GM12872 (cell line): ENCODE measurements at regions not wholly inside any gene's neighbourhood (a gene's known extent, or its start where the extent isn't known, plus 50 kb on each side); places are given as distances from the start of the nearest gene placed in this dataset.

Experiments
- TF ChIP-seq, protein P1 (sequence below): IDR thresholded peaks from 3 replicates; pipeline ENCODE4 v1.5.1; 2011; ENCODE audit warnings: low read depth, mild to moderate bottlenecking, low read length, moderate library complexity; ENCODE audit not compliant: insufficient read depth

DNA sequence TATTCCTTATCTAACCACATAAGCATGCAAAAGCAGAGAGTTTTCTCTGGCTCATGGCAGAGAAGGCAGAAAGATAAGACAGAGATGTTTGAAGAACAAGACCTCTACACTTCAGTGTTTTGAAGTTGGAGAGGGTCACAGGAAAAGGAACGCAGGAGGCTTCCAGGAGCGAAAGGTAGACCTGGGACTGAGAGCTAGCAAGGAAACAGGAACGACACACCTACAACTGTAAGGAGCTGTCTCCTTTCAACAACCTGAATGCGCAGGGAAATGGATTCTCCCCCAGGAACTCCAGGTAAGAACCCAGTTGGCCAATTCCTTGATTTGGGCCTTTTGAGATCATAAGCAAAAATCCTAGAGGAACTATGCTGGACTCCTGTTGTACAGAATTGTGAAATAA, 746.6 kb upstream of the DDX18 start:
- TF ChIP-seq, protein P1, sequence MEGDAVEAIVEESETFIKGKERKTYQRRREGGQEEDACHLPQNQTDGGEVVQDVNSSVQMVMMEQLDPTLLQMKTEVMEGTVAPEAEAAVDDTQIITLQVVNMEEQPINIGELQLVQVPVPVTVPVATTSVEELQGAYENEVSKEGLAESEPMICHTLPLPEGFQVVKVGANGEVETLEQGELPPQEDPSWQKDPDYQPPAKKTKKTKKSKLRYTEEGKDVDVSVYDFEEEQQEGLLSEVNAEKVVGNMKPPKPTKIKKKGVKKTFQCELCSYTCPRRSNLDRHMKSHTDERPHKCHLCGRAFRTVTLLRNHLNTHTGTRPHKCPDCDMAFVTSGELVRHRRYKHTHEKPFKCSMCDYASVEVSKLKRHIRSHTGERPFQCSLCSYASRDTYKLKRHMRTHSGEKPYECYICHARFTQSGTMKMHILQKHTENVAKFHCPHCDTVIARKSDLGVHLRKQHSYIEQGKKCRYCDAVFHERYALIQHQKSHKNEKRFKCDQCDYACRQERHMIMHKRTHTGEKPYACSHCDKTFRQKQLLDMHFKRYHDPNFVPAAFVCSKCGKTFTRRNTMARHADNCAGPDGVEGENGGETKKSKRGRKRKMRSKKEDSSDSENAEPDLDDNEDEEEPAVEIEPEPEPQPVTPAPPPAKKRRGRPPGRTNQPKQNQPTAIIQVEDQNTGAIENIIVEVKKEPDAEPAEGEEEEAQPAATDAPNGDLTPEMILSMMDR: no peak

DNA sequence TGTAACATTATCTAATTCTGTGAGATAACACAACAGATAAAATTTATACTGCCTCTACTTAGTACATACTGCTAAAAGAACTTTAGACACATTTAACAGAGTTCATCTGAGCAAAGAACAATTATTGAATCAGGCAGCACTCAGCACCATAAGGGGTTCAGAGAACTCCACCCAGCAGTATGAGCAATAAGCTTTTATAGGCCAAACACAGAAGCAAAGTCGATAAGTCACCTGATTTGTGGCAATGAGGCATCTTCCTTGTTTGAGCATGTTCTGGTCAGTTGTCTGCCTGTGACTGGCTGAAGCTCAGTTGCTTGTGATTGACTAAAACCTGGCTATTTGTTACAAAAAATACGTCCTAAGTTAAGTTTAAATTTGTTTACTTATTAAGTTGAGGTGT, 746.1 kb upstream of the DDX18 start:
- TF ChIP-seq, protein P1: no peak

DNA sequence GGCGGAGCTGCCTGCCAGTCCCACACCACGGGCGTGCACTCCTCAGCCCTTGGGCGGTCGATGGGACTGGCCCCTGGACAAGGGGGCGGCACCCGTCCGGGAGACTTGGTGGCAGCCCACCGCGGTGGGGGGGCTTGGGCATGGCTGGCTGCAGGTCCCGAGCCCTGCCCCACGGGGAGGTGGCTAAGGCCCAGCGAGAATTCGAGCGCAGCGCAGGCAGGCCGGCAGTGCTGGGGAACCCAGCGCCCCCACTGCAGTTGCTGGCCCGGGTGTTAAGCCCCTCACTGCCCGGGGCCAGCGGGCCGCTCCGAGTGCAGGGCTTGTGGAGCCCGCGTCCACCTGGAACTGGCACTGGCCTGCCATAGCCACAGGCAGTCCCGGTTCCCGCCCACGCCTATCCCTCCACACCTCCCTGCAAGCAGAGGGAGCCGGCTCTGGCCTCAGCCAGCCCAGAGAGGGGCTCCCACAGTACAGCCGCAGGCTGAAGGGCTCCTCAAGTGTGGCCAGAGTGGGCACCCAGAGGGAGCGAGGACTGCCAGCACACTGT, 742.9 kb upstream of the DDX18 start:
- TF ChIP-seq, protein P1: no peak

DNA sequence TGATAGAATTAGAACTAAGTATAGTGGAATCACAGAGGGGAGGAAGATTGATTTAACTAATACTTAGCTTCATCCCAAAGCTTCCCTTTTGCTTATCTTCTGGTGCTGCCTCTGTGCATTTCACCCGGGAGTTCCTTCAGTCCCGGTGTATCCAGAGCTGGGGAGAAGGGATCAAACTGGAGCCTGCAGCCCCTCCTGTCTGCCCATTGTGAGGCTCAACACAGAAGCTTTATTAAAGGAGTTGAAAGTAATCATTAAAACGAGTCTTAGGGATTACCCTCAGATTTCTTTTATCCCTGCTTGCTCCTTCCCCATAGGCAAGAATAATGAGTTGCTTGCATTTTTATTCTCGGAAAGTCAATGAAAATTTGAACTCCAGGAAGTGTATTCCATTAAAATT, 739.7 kb upstream of the DDX18 start:
- TF ChIP-seq, protein P1: no peak

DNA sequence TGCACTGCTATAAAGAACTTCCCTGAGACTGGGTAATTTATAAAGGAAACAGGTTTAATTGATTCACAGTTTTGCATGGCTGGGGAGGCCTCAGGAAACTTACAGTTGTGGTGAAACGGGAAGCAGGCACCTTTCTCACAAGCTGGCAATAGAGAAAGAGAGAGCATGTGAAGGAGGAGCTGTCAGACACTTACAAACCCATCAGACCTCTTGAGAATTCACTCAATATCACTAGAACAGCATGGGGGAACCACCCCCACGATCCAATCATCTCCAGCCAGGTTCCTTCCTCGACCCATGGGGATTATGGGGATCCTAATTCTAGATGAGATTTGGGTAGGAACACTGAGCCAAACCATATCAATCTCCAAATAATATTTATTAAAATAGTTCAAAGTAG, 729.2 kb upstream of the DDX18 start:
- TF ChIP-seq, protein P1: no peak

DNA sequence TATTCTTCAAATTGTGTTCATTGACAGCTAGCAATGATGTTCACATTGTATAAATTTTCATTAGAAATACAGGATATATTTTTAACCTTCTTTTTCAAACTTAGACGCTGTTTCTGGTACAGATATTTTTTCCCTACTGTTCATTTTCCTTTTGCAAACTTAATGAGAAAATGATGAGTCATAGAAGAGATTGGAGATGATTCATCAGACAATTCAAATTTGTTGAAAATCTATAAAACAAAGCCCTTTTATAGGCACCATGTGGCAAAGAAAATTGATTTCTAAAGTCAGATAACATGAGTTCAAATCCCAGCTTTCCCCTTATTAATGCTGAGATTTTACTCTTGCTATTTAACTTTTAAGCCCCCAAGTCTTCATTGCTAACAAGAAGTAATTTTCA, 728.8 kb upstream of the DDX18 start:
- TF ChIP-seq, protein P1: no peak

DNA sequence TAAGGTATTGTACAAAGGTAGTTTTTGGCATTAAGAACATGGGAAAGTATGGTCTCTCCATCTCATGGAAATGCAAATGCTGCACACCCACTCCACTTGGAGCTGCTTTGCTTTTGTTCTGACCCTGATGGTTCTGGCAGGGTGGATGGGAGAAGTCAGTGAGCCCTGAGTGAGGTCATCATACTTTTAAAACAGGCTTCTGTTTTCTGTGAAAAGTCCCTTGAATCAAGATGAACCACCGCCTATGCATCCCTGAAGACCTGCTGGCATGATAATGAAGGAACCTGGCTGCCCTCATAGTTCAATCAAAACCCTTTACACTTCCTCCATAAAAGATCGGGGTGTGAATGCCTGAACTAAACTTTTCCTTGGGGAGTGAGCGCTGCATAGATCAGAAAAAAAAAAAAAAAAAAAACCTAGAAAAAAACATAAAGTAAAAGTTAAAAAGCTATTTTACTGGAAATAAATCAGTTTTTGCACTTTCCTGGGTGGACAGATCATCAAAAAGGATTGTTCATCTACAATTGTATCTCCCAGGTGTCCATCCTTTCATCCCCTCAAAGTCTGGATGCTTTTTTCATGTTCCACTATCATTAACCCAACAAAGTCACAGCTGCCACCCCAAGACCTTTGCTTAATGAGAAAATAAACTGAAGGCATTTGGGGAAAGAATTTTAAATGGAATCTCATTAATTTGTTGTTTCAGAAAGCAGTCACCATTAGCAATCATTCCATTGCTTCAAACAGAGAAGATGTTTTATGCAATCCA, 728.1 kb upstream of the DDX18 start:
- TF ChIP-seq, protein P1: no peak
